Vagina (tissue), 2 donors: ENCODE measurements at regions not wholly inside any gene's neighbourhood (a gene's known extent, or its start where the extent isn't known, plus 50 kb on each side); places are given as distances from the start of the nearest gene placed in this dataset.
"Not testable (repeated sequence)": the region's sequence is repeated elsewhere in the genome, so short reads cannot be mapped to it uniquely, and the experiment has no call there.

ENCODE experiments used
- DNase-seq, 2 donors: peaks; one replicate each; pipeline ENCODE4 v3.0.0-alpha.2; 2017; ENCODE audit errors: extremely low spot score in 2 of 2
- H3K27ac ChIP-seq: fragments of 200-600 bp; sonication (generic); one replicate; pipeline ENCODE4 v1.5.1; 2019
- H3K27me3 ChIP-seq: fragments of 200-600 bp; sonication (generic); one replicate; pipeline ENCODE4 v1.5.1; 2019
- H3K36me3 ChIP-seq, 2 donors: fragments of 200-600 bp; sonication (generic); one replicate each; pipeline ENCODE4 v1.5.1; 2017 to 2019
- H3K4me1 ChIP-seq: fragments of 200-600 bp; sonication (generic); one replicate; pipeline ENCODE4 v1.5.1; 2019
- H3K4me3 ChIP-seq, 2 donors: fragments of 200-600 bp; sonication (generic); 1 replicate in 1 of 2; 2 replicates in 1 of 2; pipeline ENCODE4 v1.5.1; 2016 to 2019
- H3K9me3 ChIP-seq: fragments of 200-600 bp; sonication (generic); one replicate; pipeline ENCODE4 v1.5.1; 2019
- POLR2A ChIP-seq, 2 donors: fragments of 450-650 bp; IDR thresholded peaks; one replicate each; pipeline ENCODE4 v1.6.1; 2017; ENCODE audit warnings: antibody characterized with exemption in 2 of 2, mild to moderate bottlenecking in 2 of 2, moderate library complexity in 2 of 2
- POLR2AphosphoS5 ChIP-seq, 2 donors: sonication (generic); formaldehyde crosslinking; IDR thresholded peaks; one replicate each; pipeline ENCODE4 v1.9.0; 2017; ENCODE audit warnings: antibody characterized with exemption in 2 of 2, mild to moderate bottlenecking in 2 of 2, low read depth in 1 of 2; ENCODE audit not compliant: insufficient read depth in 1 of 2
- intact Hi-C: fragments of 100-400 bp; cut with DNase I; formaldehyde crosslinking; loops from one replicate; pipeline ENCODE4 v1.15.1; 2023
- TF ChIP-seq, protein P1 (sequence below), 3 experiments: fragments of 450-650 bp in 2 of 3; fragments of 200-600 bp in 1 of 3; sonication (generic) in 1 of 3; IDR thresholded peaks; one replicate each; pipeline ENCODE4 v1.5.1; 2017 to 2019; ENCODE audit warnings: antibody characterized with exemption in 3 of 3, mild to moderate bottlenecking in 2 of 3, moderate library complexity in 2 of 3

DNA sequence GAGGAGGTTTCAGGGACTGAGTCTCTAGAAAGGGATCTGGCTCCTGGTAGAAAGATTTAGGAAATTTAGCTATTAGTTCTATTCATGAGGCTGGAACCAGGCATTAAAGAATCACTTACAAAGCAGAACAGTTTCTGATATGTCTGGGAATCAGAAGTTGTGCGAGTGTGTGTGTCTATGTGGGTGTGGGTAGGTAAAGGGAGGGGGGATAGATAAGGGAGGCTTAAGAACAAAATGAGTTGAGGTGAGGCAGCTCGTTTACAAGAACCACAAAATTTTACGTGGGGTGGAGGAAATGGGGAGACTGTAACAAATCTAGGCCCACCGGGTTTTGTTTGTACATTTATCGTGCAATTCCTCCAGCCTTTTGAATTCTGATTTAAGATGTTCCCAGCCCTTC, 90.7 kb downstream of the SAMD9 start:
- intact Hi-C loops = no loop called here
- DNase-seq = no peak
- H3K27ac ChIP-seq = no peak overlapping the region
- H3K4me1 ChIP-seq = no peaks in the 10 kb centered on the region
- no peak for TF ChIP-seq POLR2A (IDR thresholded peaks at IDR 0.05)
- TF ChIP-seq, protein P1, sequence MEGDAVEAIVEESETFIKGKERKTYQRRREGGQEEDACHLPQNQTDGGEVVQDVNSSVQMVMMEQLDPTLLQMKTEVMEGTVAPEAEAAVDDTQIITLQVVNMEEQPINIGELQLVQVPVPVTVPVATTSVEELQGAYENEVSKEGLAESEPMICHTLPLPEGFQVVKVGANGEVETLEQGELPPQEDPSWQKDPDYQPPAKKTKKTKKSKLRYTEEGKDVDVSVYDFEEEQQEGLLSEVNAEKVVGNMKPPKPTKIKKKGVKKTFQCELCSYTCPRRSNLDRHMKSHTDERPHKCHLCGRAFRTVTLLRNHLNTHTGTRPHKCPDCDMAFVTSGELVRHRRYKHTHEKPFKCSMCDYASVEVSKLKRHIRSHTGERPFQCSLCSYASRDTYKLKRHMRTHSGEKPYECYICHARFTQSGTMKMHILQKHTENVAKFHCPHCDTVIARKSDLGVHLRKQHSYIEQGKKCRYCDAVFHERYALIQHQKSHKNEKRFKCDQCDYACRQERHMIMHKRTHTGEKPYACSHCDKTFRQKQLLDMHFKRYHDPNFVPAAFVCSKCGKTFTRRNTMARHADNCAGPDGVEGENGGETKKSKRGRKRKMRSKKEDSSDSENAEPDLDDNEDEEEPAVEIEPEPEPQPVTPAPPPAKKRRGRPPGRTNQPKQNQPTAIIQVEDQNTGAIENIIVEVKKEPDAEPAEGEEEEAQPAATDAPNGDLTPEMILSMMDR (IDR thresholded peaks at IDR 0.05) = no peak
- TF ChIP-seq POLR2AphosphoS5 (IDR thresholded peaks at IDR 0.05; ENCODE audit: insufficient read depth in 1 of 2, low read depth in 1 of 2) = no peak
- H3K36me3 ChIP-seq = no peaks in the 10 kb centered on the region
- no peaks in the 10 kb centered on the region for H3K27me3 ChIP-seq
- no peak overlapping the region for H3K4me3 ChIP-seq
- no peaks in the 10 kb centered on the region for H3K9me3 ChIP-seq

DNA sequence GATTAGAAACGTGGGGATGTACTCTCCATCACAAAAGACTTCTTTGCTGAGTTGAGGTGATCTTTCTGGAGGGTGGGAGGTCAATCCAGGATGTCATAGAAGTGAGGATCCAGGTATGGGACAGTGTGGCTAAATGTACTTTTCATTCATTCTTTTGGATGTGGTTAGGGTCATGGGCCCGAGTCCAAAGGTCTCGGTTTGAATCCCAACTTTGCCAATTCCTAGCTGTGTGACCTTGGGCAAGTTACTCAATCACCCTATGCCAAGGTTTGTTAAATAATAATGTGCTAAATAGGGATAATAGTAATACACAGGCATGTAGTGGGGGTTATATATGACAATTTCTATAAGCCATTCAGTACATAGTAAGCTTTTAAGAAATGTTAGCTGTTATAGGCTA, 91.4 kb downstream of the SAMD9 start:
- intact Hi-C loops = no loop called here
- no peaks in the 10 kb centered on the region for H3K27me3 ChIP-seq
- H3K9me3 ChIP-seq = no peaks in the 10 kb centered on the region
- H3K4me3 ChIP-seq = no peak overlapping the region
- no peaks in the 10 kb centered on the region for H3K36me3 ChIP-seq
- no peak for TF ChIP-seq POLR2AphosphoS5 (IDR thresholded peaks at IDR 0.05; ENCODE audit: insufficient read depth in 1 of 2, low read depth in 1 of 2)
- TF ChIP-seq POLR2A (IDR thresholded peaks at IDR 0.05) = no peak
- TF ChIP-seq, protein P1 (IDR thresholded peaks at IDR 0.05) = no peak
- no peak for DNase-seq
- H3K4me1 ChIP-seq = no peaks in the 10 kb centered on the region
- no peak overlapping the region for H3K27ac ChIP-seq

DNA sequence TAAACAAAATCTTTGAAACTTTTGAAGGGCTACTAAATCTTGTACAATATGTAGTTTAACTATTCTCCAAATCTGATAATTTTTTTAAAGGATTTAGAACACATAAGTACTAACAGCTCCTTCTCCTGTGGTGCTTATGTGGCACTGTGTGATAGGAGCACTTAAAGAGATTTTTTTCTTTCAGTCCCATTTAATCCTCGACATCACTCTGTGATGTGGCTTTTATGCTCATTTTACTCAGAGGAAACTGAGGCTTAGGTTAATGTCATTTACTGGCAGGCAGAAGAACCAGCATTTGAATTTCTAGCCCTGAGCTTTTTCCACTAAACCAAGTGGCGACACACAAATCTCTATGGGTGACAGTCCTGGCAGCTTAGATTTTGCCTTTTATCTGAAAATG, 92.4 kb downstream of the SAMD9 start:
- Histone ChIP-seq H3K27ac (no peak overlapping the region), H3K9me3 (no peaks in the 10 kb centered on the region), H3K36me3 (no peaks in the 10 kb centered on the region), H3K27me3 (no peaks in the 10 kb centered on the region), H3K4me3 (no peak overlapping the region), H3K4me1 (no peaks in the 10 kb centered on the region)
- no peak for DNase-seq
- TF ChIP-seq POLR2AphosphoS5 (IDR thresholded peaks at IDR 0.05; ENCODE audit: insufficient read depth in 1 of 2, low read depth in 1 of 2) = no peak
- intact Hi-C loops = no loop called here

DNA sequence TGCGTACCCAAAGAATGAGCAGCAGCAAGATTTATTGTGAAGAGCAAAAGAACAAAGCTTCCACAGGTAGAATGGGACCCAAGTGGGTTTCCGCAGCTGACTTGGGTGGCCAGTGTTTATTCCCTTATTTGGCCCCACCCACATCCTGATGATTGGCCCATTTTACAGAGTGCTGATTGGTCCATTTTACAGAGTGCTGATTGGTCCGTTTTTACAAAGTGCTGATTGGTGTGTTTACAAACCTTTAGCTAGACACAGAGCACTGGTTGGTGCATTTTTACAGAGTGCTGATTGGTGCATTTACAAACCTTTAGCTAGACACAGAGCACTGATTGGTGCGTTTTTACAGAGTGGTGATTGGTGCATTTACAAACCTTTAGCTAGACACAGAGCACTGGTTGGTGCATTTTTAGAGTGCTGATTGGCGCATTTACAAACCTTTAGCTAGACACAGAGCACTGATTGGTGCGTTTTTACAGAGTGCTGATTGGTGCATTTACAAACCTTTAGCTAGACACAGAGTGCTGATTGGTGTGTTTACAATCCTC, 94.8 kb downstream of the SAMD9 start:
- H3K36me3 ChIP-seq, H3K9me3 ChIP-seq, intact Hi-C loops, H3K4me3 ChIP-seq, DNase-seq, H3K27ac ChIP-seq, H3K27me3 ChIP-seq, H3K4me1 ChIP-seq: not testable (repeated sequence)

DNA sequence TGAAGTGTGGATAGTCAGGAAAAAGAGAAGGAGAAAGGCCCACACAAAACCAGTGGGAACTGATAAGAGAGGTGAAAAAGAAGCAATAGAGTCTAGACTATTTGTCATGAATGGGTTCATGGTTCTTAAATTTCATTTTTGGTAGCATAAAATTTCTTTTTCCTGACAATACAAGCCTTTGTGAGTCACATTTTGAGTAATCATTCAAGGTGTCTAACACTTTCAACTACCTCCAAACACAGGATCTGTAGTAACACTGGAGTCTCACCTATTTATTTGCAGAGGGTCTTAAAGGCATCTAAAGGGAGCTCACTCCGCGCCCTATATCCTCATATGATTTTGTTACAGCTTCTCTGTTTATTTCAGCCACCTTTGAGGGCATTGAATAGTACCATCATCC, 96.0 kb downstream of the SAMD9 start:
- Histone ChIP-seq H3K4me3 (no peak overlapping the region), H3K4me1 (peaks cover 7% of the 10 kb centered on the region), H3K9me3 (no peaks in the 10 kb centered on the region), H3K27ac (no peak overlapping the region), H3K36me3 (no peaks in the 10 kb centered on the region), H3K27me3 (no peaks in the 10 kb centered on the region)
- DNase-seq = no peak
- TF ChIP-seq POLR2A (IDR thresholded peaks at IDR 0.05) = no peak
- TF ChIP-seq, protein P1 (IDR thresholded peaks at IDR 0.05) = no peak
- no peak for TF ChIP-seq POLR2AphosphoS5 (IDR thresholded peaks at IDR 0.05; ENCODE audit: insufficient read depth in 1 of 2, low read depth in 1 of 2)
- intact Hi-C loops = no loop called here

DNA sequence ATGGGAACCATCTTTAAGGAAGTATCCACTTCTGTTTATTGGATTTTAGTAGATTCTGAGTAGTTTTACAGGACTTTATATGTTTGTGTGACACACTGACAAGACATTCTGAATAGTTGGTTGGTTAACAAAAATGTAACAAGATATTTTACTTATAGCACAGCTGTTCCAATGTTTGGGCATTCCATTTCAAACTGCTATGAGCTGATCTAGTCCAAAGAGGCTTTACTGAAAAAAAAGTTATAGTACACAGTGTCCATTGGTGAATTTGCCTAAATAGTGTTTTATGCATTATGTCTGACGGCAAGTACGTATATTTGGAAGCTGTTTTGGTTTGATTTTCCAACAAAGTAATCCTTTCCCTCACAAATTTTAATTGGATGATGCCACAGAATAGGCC, 99.1 kb downstream of the SAMD9 start:
- DNase-seq = no peak

More for the DNA sequence above, 99.1 kb downstream of the SAMD9 start:
- no peak for TF ChIP-seq POLR2A (IDR thresholded peaks at IDR 0.05)
- TF ChIP-seq, protein P1 (IDR thresholded peaks at IDR 0.05) = no peak
- TF ChIP-seq POLR2AphosphoS5 (IDR thresholded peaks at IDR 0.05; ENCODE audit: insufficient read depth in 1 of 2, low read depth in 1 of 2) = no peak
- intact Hi-C loops = no loop called here
- no peaks in the 10 kb centered on the region for H3K36me3 ChIP-seq
- H3K27ac ChIP-seq = no peak overlapping the region
- H3K27me3 ChIP-seq = no peaks in the 10 kb centered on the region
- peaks cover 34% of the 10 kb centered on the region for H3K4me1 ChIP-seq
- no peaks in the 10 kb centered on the region for H3K9me3 ChIP-seq
- no peak overlapping the region for H3K4me3 ChIP-seq
